GF-D8 (cell line): ENCODE measurements at regions not wholly inside any gene's neighbourhood (a gene's known extent, or its start where the extent isn't known, plus 50 kb on each side); places are given as distances from the start of the nearest gene placed in this dataset.
"Not testable (repeated sequence)": the region's sequence is repeated elsewhere in the genome, so short reads cannot be mapped to it uniquely, and the experiment has no call there.

Experiments used
- DNase-seq: peaks from one replicate; lab custom pipeline; 2025; lab: John Stamatoyannopoulos, UW

DNA sequence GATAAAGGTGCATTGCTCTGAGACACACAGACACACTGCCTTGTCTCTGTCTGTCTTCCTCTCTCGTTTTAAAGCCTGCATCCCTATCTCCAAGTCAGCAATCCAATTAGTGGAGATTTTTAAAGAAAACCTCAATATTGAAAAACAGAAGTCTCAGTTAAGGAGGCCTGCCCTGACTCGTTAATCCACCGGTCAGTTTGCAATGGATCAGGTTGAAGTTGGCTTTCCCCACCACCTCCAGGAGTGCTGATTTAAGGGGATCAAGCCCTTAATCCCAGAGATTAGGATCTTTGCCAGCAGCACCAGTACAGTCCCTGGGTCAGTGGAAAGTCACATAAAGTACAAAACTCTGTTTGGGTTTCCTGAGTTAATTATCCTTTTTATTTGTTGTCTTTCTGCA lies 271.1 kb upstream of the ASIC2 start:
- DNase-seq: no peak

- no peak for DNase-seq
These were observed 274.1 kb upstream of the ASIC2 start for GRCh38 chr17:33567223-33567622.

- no peak for DNase-seq
These were observed 279.5 kb upstream of the ASIC2 start for GRCh38 chr17:33572615-33573014.

GRCh38 chr17:33574942-33575445 lies 281.9 kb upstream of the ASIC2 start:
- DNase-seq: no peak

DNA sequence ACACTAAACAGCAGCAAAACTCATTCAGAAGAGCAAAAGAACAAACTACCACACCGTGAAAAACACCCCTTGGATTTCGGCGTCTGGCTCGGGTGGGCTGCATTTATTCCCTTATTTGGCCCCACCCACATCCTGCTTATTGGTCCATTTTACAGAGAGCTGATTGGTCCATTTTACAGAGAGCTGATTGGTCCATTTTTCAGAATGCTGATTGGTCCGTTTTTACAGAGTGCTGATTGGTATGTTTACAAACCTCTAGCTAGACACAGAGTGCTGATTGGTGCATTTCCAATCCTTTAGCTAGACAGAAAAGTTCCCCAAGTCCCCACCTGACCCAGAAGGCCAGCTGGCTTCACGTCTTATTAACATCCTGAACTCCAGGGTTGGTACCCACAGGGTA lies 286.6 kb upstream of the ASIC2 start:
- not testable (repeated sequence) for DNase-seq

DNA sequence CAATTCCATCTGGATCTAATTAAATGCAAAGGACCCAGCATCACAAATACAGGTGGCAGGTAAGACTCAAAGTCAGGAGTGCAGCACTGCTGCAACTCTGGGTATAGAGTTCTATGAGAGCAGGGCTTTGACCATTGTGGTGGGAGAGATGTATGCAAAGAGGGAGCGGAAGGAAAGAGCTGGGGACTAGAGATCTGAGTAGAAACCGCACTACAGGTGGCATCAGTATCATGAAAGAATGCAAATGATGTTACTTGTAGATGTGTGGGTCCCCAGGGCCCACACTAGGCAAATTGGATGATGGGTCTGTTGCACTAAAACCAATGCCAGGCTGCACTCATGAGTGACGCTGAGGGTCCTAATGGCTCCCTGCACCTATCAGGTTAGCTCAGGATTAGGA lies 287.1 kb upstream of the ASIC2 start:
- DNase-seq: no peak

GRCh38 chr17:33582661-33583060 lies 289.6 kb upstream of the ASIC2 start:
- no peak for DNase-seq

GRCh38 chr17:33583518-33584417 lies 290.7 kb upstream of the ASIC2 start:
- no peak for DNase-seq

- no peak for DNase-seq
These were observed 300.9 kb upstream of the ASIC2 start for GRCh38 chr17:33593991-33594390.

DNA sequence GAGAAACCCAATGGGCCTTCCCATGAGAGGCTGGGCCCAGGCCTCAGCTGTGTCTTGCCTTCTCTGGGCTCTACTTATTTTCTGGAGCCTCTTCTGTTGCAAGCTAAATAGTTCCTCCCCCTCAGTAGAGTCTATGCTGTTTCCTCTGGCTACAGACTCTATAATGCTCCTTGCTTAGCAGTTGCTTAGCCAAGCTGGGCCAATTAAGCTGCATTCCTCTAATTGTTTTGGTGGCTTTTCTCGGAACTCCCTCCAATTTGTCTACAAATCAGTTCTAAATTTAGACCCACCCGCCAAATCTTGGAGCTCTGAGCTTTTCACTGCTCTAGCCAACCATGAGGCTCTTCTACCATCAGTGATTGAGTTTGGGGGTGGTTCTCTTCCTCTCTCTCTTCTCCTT lies 302.7 kb upstream of the ASIC2 start:
- DNase-seq: no peak

DNA sequence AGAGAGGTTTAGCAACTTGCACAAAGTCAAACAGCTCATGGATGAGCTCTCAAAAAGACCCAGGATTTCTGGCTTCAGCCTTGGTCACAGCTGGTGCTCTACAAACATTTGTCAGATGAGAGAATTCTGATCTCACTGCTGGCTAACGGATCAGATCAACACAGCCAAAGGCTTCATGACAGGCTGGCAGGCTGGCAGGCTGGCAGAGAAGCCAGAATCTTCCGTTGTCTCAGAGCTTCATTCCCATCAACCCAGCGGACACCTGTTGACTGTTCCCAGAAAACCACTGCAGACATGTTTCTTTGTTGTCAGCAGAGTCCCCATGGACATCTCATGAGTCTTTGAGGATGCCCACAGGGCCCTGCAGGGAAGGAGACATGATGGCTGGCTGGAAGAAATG lies 303.8 kb upstream of the ASIC2 start:
- no peak for DNase-seq

- no peak for DNase-seq
These were observed 305.7 kb upstream of the ASIC2 start for GRCh38 chr17:33598797-33599196.

DNA sequence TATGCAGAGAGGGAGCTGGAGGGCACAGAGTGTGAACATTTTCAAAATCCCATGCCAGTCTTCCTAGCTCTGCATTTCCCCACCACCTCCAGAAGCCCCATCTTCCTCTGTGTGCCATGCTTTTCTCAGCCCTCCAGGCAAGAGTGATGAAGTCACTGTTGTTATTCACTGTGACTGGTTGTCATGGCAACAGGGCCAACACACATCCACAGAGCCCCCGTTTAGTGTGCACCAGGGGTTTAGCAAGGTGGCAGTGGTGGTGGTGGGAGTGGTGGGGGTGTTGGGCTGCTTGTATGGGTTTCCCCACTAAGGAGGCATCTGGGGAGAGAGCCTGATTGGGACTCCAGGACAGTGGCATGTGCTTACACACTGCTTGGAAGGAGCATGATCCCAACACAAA lies 309.9 kb upstream of the ASIC2 start:
- DNase-seq: no peak

DNA sequence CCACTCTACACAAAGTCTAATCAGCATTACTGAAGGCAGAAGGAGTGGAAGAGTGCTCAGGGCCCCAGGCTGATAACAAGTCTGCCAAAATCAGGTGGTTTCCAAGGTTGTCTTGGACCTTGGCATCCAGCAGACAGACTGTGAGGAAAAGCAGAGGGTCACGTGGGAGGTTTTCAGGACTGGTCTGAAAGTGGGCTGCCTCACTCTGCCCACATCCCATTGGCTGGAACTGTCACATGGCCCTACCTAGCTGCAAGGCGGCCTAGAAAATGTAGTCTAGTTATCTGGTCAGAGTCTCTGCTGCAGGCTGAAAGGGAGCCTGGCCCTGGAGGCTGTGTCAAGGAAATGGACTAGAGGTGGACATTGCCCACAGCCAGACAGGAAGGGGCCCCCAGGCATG lies 310.7 kb upstream of the ASIC2 start:
- no peak for DNase-seq

DNA sequence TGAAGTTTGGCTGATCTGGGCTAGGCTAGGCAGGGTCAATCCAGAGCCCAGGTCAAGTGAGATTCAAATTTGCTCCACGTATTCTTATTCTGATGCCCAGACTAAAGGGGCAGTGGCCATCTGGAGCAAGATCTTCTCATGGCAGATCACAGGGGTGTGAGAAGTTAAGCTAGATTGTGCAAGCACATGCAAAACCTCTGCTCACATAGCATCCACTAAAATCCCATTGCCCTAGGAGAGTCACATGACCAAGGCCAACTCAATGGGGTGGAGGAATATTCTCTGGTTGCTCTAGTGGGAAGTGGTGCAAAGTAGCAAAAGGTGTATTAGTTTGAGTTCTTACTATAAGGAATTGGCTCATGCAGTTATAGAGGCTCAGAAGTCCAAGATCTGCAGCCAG lies 318.4 kb upstream of the ASIC2 start:
- DNase-seq: no peak

GRCh38 chr17:33615861-33616260 lies 322.8 kb upstream of the ASIC2 start:
- DNase-seq: no peak

DNA sequence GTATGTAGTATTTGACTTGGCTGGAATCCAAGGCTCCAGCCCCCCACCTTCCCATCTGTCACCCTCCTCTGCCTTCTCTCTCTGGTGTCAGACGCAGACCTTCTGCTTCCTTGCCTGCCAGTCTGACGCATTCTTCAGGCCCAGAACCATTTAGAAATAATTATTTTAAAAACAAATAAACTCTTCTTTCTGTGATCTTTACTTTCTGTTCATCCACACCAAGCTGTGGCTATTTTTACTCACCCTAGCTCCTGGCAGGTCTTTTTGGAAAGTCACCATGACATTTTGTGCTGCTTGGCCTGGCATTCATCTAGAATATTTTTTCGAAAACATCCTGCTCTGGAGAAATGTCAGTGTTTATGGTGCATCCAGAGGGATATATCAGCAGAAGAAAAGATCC lies 330.7 kb upstream of the ASIC2 start:
- no peak for DNase-seq

- no peak for DNase-seq
These were observed 335.6 kb upstream of the ASIC2 start for GRCh38 chr17:33628500-33629346.

GRCh38 chr17:33633446-33633845 lies 340.4 kb upstream of the ASIC2 start:
- DNase-seq: no peak

GRCh38 chr17:33637534-33637933 lies 344.4 kb upstream of the ASIC2 start:
- no peak for DNase-seq

- no peak for DNase-seq
These were observed 346.2 kb upstream of the ASIC2 start for GRCh38 chr17:33639103-33639880.

DNA sequence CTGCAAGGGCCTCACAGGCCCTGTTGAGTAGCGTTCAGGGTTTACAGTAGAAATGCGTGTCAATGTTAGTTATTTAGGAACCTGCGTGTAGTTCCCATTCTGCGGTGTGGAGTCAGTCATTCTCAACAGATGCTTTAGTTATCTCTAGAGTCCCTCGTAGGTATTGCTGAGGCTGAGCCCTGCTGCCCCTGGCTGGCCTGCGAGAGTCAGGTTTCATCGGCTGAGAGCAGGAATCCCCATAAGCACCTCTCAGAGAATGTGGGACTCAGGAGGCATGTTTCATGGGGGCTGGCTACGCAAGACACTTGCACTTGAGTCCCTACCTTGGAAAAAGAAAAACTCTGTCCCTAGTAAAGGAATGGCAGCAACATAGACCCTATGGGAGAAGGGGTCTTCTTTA lies 347.5 kb upstream of the ASIC2 start:
- DNase-seq: no peak
